ENCODE measurements at regions not wholly inside any gene's neighbourhood (a gene's known extent, or its start where the extent isn't known, plus 50 kb on each side); places are given as distances from the start of the nearest gene placed in this dataset.

- TF ChIP-seq, protein P1, sequence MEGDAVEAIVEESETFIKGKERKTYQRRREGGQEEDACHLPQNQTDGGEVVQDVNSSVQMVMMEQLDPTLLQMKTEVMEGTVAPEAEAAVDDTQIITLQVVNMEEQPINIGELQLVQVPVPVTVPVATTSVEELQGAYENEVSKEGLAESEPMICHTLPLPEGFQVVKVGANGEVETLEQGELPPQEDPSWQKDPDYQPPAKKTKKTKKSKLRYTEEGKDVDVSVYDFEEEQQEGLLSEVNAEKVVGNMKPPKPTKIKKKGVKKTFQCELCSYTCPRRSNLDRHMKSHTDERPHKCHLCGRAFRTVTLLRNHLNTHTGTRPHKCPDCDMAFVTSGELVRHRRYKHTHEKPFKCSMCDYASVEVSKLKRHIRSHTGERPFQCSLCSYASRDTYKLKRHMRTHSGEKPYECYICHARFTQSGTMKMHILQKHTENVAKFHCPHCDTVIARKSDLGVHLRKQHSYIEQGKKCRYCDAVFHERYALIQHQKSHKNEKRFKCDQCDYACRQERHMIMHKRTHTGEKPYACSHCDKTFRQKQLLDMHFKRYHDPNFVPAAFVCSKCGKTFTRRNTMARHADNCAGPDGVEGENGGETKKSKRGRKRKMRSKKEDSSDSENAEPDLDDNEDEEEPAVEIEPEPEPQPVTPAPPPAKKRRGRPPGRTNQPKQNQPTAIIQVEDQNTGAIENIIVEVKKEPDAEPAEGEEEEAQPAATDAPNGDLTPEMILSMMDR (IDR thresholded peaks at IDR 0.05; ENCODE audit: unreplicated experiment): no peak
- Mint-ChIP-seq H3K36me3 (ENCODE audit: insufficient read depth) (no peaks in the 10 kb centered on the region), H3K9me3 (ENCODE audit: low read depth) (peaks cover 7% of the 10 kb centered on the region), H3K4me3 (ENCODE audit: low read depth) (no peak overlapping the region), H3K27me3 (no peaks in the 10 kb centered on the region), H3K4me1 (ENCODE audit: low read depth) (no peaks in the 10 kb centered on the region), H3K27ac (no peak overlapping the region)
- no peak for DNase-seq (ENCODE audit: low spot score, unreplicated experiment)
Measured at GRCh38 chr6:22808466-22808865, 239.1 kb downstream of the HDGFL1 start.

DNA sequence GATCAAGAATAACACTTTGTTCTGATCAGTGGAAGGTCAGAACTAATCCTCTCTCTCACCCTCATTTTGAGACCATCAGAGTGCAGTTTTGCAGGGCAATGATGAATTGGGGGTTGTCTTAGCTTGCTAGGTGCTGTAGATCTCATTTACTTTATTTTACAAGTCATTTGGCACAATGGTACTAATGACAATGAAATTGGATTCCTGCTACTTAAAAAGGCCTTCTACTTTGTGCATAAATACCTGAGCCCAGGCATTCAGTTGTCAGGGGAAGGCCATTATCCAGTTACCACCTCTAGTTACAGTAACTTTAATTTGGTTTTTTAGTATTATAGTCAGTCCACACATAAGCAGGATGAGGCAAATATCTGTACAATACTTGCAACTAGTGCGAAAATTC, 240.0 kb downstream of the HDGFL1 start:
- TF ChIP-seq, protein P1 (IDR thresholded peaks at IDR 0.05; ENCODE audit: unreplicated experiment): no peak
- Mint-ChIP-seq H3K4me3 (ENCODE audit: low read depth) (no peak overlapping the region), H3K27ac (no peak overlapping the region), H3K27me3 (no peaks in the 10 kb centered on the region), H3K4me1 (ENCODE audit: low read depth) (no peaks in the 10 kb centered on the region), H3K36me3 (ENCODE audit: insufficient read depth) (no peaks in the 10 kb centered on the region), H3K9me3 (ENCODE audit: low read depth) (peaks cover 10% of the 10 kb centered on the region)
- DNase-seq (ENCODE audit: low spot score, unreplicated experiment): no peak

GRCh38 chr6:22819209-22819608, 249.8 kb downstream of the HDGFL1 start:
- peaks cover 20% of the 10 kb centered on the region for H3K9me3 Mint-ChIP-seq (ENCODE audit: low read depth)
- TF ChIP-seq, protein P1 (IDR thresholded peaks at IDR 0.05; ENCODE audit: unreplicated experiment): no peak
- H3K4me1 Mint-ChIP-seq (ENCODE audit: low read depth): no peaks in the 10 kb centered on the region
- no peak overlapping the region for H3K27ac Mint-ChIP-seq
- peaks cover 2% of the 10 kb centered on the region for H3K36me3 Mint-ChIP-seq (ENCODE audit: insufficient read depth)
- no peak for DNase-seq (ENCODE audit: low spot score, unreplicated experiment)
- H3K27me3 Mint-ChIP-seq: no peaks in the 10 kb centered on the region
- H3K4me3 Mint-ChIP-seq (ENCODE audit: low read depth): no peak overlapping the region

- Mint-ChIP-seq H3K27me3 (no peaks in the 10 kb centered on the region), H3K9me3 (ENCODE audit: low read depth) (peaks cover 9% of the 10 kb centered on the region), H3K4me1 (ENCODE audit: low read depth) (peaks cover 5% of the 10 kb centered on the region), H3K36me3 (ENCODE audit: insufficient read depth) (no peaks in the 10 kb centered on the region), H3K4me3 (ENCODE audit: low read depth) (no peak overlapping the region), H3K27ac (no peak overlapping the region)
- DNase-seq (ENCODE audit: low spot score, unreplicated experiment): no peak
- TF ChIP-seq, protein P1 (IDR thresholded peaks at IDR 0.05; ENCODE audit: unreplicated experiment): no peak
Measured at GRCh38 chr6:22821664-22822320, 252.4 kb downstream of the HDGFL1 start.

- peaks cover 24% of the 10 kb centered on the region for H3K4me1 Mint-ChIP-seq (ENCODE audit: low read depth)
- no peaks in the 10 kb centered on the region for H3K36me3 Mint-ChIP-seq (ENCODE audit: insufficient read depth)
- H3K9me3 Mint-ChIP-seq (ENCODE audit: low read depth): no peaks in the 10 kb centered on the region
- TF ChIP-seq, protein P1 (IDR thresholded peaks at IDR 0.05; ENCODE audit: unreplicated experiment): no peak
- no peak overlapping the region for H3K27ac Mint-ChIP-seq
- H3K4me3 Mint-ChIP-seq (ENCODE audit: low read depth): no peak overlapping the region
- DNase-seq (ENCODE audit: low spot score, unreplicated experiment): no peak
- no peaks in the 10 kb centered on the region for H3K27me3 Mint-ChIP-seq
Measured at GRCh38 chr6:22825210-22825609, 255.8 kb downstream of the HDGFL1 start.

Data from progenitor cell of endocrine pancreas (in vitro differentiated cells).